HEK293T (cell line): ENCODE measurements at regions not wholly inside any gene's neighbourhood (a gene's known extent, or its start where the extent isn't known, plus 50 kb on each side); places are given as distances from the start of the nearest gene placed in this dataset.

Source experiments
- CTCF ChIA-PET: fragments of 350-600 bp; formaldehyde crosslinking; extraction: SDS; loops from one replicate; lab custom pipeline; 2021; ENCODE audit warnings: antibody characterized with exemption, inconsistent platforms; lab: Yijun Ruan, JAX
- POLR2A ChIA-PET: fragments of 350-600 bp; formaldehyde crosslinking; extraction: SDS; loops from one replicate; lab custom pipeline; 2020; ENCODE audit warnings: antibody characterized with exemption, inconsistent platforms; lab: Yijun Ruan, JAX
- DNase-seq: peaks from one replicate; pipeline ENCODE4 v3.0.0; 2012; ENCODE audit warnings: mixed read lengths; ENCODE audit errors: extremely low spot score
- ARNT ChIP-seq: fragments of 450-650 bp; IDR thresholded peaks from 2 replicates; pipeline ENCODE4 v1.6.1; 2017; ENCODE audit warnings: mild to moderate bottlenecking
- BHLHE40 ChIP-seq: fragments of 450-650 bp; IDR thresholded peaks from 2 replicates; pipeline ENCODE4 v1.6.1; 2016; ENCODE audit warnings: mild to moderate bottlenecking, moderate library complexity, borderline replicate concordance
- CTBP1 ChIP-seq: fragments of 450-650 bp; IDR thresholded peaks from 2 replicates; pipeline ENCODE4 v1.6.1; 2016; ENCODE audit warnings: borderline replicate concordance
- ELF4 ChIP-seq: fragments of 450-650 bp; IDR thresholded peaks from 2 replicates; pipeline ENCODE4 v1.6.1; 2017; ENCODE audit warnings: antibody characterized with exemption
- FOXA1 ChIP-seq: fragments of 450-650 bp; IDR thresholded peaks from 2 replicates; pipeline ENCODE4 v1.6.1; 2016; ENCODE audit warnings: mild to moderate bottlenecking
- FOXK2 ChIP-seq: fragments of 450-650 bp; IDR thresholded peaks from 2 replicates; pipeline ENCODE4 v1.6.1; 2016; ENCODE audit warnings: mild to moderate bottlenecking
- FOXM1 ChIP-seq: fragments of 450-650 bp; IDR thresholded peaks from 2 replicates; pipeline ENCODE4 v1.6.1; 2017; ENCODE audit warnings: mild to moderate bottlenecking, borderline replicate concordance
- HDGF ChIP-seq: fragments of 450-650 bp; IDR thresholded peaks from 2 replicates; pipeline ENCODE4 v1.6.1; 2017; ENCODE audit warnings: antibody characterized with exemption, borderline replicate concordance
- L3MBTL2 ChIP-seq: fragments of 450-650 bp; conservative IDR thresholded peaks from 2 replicates; pipeline ENCODE4 v1.6.1; 2016; ENCODE audit warnings: mild to moderate bottlenecking
- LEF1 ChIP-seq: fragments of 450-650 bp; IDR thresholded peaks from 2 replicates; pipeline ENCODE4 v1.6.1; 2017; ENCODE audit warnings: mild to moderate bottlenecking, borderline replicate concordance
- NFRKB ChIP-seq: fragments of 450-650 bp; IDR thresholded peaks from 2 replicates; pipeline ENCODE4 v1.6.1; 2016; ENCODE audit warnings: mild to moderate bottlenecking, moderate library complexity
- SP1 ChIP-seq: fragments of 450-650 bp; IDR thresholded peaks from 2 replicates; pipeline ENCODE4 v1.6.1; 2017
- SUZ12 ChIP-seq: fragments of 450-650 bp; IDR thresholded peaks from 2 replicates; pipeline ENCODE4 v1.6.1; 2016; ENCODE audit warnings: mild to moderate bottlenecking
- TARDBP ChIP-seq: fragments of 450-650 bp; IDR thresholded peaks from 2 replicates; pipeline ENCODE4 v1.6.1; 2016
- ZNF384 ChIP-seq: fragments of 450-650 bp; IDR thresholded peaks from 2 replicates; pipeline ENCODE4 v1.6.1; 2016
- TF ChIP-seq, protein P1 (sequence below): fragments of 450-650 bp; IDR thresholded peaks from 2 replicates; pipeline ENCODE4 v1.6.1; 2016

DNA sequence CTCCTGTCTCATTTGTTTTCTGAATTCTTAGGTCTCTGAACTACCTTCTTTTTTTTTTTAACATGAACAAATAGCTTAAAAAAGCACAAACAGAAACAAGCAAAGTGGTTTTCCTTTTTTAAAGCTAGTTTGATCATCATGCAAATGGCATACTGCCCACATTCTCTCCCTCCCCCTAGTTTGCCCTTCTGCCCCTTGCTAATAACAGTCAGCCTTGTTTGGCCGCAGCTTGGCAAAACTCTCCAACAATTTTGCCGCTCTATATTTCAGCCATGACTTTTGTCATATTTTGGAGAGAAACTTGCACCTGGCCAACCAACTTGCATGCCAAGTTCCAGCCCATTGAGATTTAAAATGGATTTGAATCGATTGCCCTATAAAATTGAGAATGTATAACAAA lies 666.0 kb upstream of the NR2F2 start:
- no peak for DNase-seq
- ChIA-PET POLR2A (no interaction called here), CTCF (interaction anchor here (0.7 kb wide), 1 partner anchor 1399 kb away, joined by 3 read pairs; no protein-coding TSS in a partner anchor)
- TF ChIP-seq TARDBP (no peak), FOXM1 (no peak), HDGF (no peak), BHLHE40 (no peak)
- TF ChIP-seq, protein P1, sequence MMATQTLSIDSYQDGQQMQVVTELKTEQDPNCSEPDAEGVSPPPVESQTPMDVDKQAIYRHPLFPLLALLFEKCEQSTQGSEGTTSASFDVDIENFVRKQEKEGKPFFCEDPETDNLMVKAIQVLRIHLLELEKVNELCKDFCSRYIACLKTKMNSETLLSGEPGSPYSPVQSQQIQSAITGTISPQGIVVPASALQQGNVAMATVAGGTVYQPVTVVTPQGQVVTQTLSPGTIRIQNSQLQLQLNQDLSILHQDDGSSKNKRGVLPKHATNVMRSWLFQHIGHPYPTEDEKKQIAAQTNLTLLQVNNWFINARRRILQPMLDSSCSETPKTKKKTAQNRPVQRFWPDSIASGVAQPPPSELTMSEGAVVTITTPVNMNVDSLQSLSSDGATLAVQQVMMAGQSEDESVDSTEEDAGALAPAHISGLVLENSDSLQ = no peak

DNA sequence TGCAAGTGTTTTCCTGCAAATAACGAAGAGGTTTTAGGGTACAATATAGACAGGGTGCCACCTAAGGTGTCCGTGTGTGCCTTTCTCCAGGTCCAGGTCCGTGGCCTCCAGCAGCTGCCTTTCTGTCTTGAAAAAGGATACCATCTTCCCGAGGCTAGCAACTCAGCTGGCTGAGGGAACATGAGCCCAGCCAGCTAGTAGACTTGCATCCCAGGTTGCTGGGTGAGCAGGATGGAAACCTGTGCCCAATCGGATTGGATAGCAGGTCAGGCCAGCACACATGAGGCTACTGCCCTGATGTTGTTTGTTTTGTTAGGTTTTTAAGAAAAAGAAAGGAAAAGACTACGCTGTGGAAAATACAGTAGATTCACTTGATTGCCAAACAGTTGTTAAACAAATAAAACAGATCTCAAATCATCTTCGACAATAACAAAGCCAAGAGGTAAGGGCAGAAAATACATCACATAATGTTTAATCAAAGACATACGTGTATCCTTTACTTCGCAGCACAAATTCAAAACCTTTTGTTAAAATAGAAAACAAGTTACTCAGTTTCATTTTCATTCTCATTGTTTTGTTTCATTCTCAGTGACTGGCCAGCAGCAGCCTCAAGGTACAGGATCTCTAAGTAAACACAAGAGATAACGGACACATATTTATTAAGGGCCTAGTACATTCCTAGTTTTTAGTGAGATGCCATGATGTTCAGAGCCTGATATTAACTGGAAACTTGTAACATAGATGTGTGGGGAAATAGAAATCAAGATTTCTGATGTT lies 661.2 kb upstream of the NR2F2 start:
- CTCF ChIA-PET = no interaction called here
- peak; percentile 41 for DNase-seq
- TF ChIP-seq NFRKB (no peak), BHLHE40 (no peak), FOXK2 (no peak), SP1 (no peak), SUZ12 (no peak), CTBP1 (no peak), HDGF (no peak), ELF4 (no peak), TARDBP (no peak), LEF1 (no peak), FOXA1 (no peak), FOXM1 (no peak), ARNT (no peak), ZNF384 (no peak), L3MBTL2 (no peak)
- TF ChIP-seq, protein P1 = no peak
- POLR2A ChIA-PET = no interaction called here

DNA sequence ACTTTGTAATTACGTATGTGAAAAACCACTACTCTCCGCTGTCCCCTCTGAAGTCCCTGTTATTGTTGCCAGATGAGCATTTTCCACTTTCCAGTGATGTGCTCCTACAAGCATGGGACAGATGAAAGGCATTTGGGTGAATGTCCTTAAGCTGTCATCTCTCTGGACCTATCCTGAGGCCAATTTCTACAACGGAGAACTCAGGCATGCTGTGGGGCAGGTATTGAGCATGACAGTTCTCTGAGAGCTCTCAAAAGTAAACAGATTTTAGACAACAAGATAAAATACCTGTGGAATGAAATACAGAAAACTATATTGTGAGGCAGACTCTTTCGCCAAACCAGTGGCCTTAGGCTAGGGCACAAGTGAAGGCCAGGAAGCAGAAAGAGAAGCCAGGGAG lies 656.5 kb upstream of the NR2F2 start:
- POLR2A ChIA-PET = no interaction called here
- CTCF ChIA-PET = no interaction called here
- TF ChIP-seq, protein P1 = no peak
- TF ChIP-seq LEF1 (no peak), CTBP1 (no peak), HDGF (no peak), BHLHE40 (no peak), FOXK2 (no peak), TARDBP (no peak), SUZ12 (no peak), FOXA1 (no peak), ELF4 (no peak), ARNT (no peak)
- no peak for DNase-seq

DNA sequence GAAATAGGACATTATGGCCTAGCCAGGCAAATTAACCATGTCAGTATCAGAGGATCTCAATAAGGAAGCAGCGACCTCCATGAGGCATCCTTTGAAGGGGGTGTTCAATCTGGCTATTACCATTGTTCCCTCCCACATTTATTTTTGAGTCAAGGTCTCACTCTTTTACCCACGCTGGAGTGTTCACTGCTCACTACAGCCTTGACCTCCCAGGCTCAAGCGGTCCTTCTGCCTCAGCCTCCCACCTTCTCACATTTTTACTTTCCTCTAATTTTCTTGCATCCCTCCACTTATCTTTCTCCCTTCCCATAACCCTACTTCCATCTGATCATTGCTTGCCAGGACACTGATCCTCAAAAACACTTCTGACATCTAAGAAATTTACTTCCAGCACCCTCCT lies 654.0 kb upstream of the NR2F2 start:
- TF ChIP-seq L3MBTL2 (no peak), ZNF384 (no peak), SUZ12 (no peak), ELF4 (no peak), TARDBP (no peak), FOXM1 (no peak), BHLHE40 (no peak), HDGF (no peak), CTBP1 (no peak), FOXA1 (no peak), LEF1 (no peak)
- TF ChIP-seq, protein P1 = no peak
- DNase-seq = no peak
- POLR2A ChIA-PET = no interaction called here
- CTCF ChIA-PET = no interaction called here

DNA sequence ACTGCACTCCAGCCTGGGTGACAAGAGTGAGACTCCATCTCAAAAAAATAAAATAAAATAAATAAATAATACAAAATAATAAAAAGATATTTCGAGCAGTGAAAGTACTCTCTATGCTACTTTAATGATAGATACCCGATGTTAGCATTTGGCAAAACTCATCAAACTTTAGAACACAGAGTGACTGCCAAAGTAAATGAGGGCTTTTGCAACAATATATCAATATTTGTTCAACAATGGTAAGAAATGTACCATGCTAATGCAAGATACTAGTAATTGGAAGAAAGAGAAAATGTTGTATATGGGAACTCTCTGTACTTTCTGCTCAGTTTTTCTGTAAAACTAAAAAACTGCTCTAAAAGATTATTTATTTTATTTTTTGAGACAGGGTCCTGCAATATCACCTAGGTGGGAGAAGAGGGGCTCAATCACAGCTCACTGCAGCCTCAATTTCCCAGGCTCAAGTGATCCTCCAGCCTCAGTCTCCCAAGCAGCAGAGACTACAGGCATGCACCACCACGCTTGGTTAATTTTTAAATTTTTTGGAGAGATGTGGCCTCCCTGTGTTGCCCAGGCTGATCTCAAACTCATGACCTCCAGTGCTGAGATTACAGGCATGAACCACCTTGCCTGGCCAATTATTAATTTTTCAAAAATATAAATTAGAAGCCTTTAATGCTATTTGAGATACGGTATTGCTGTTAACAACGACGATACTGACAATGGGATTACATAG lies 650.5 kb upstream of the NR2F2 start:
- POLR2A ChIA-PET = no interaction called here
- TF ChIP-seq HDGF = no peak
- no peak for TF ChIP-seq CTBP1
- no peak for TF ChIP-seq ZNF384
- TF ChIP-seq SUZ12 = no peak
- no peak for TF ChIP-seq FOXA1
- no peak for TF ChIP-seq LEF1
- TF ChIP-seq NFRKB = no peak
- TF ChIP-seq ELF4 = no peak
- CTCF ChIA-PET = no interaction called here

DNA sequence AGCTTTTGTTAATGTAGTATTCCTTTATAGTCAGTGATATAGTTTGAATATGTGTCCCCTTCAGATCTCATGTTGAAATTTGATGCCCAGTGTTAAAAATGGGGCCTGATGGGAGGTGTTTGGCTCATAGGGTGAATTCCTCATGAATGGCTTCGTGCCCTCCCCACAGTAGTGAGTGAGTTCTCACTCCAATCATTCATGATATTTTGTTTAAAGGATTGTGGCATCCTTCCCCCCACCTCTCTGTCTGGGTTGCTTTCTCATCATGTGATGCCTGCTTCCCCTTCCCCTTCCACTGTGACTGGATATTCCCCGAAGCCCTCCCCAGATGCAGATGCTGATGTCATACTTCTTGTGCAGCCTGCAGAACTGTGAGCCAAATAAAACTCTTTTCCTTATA lies 649.8 kb upstream of the NR2F2 start:
- CTCF ChIA-PET = no interaction called here
- TF ChIP-seq, protein P1 = no peak
- TF ChIP-seq ELF4 (no peak), ARNT (no peak), HDGF (no peak), FOXM1 (no peak), SUZ12 (no peak), LEF1 (no peak), SP1 (no peak)
- DNase-seq = no peak
- POLR2A ChIA-PET = no interaction called here

More for the DNA sequence above, 650.5 kb upstream of the NR2F2 start:
- DNase-seq = no peak
